OCI-LY3 (cell line): ENCODE measurements at regions not wholly inside any gene's neighbourhood (a gene's known extent, or its start where the extent isn't known, plus 50 kb on each side); places are given as distances from the start of the nearest gene placed in this dataset.

ENCODE experiments used
- CTCF ChIP-seq: fragments of 200-600, 300-600 bp; sonication (generic); IDR thresholded peaks from 2 replicates; pipeline ENCODE4 v1.5.1; 2014; ENCODE audit warnings: antibody characterized with exemption, low read length, low read depth
- EZH2phosphoT487 ChIP-seq: fragments of 200-600 bp; shearing (Covaris generic); IDR thresholded peaks from 2 replicates; pipeline ENCODE4 v1.6.1; 2018; ENCODE audit warnings: antibody characterized with exemption, mixed run types, low read depth

GRCh38 chr15:47294765-47295259, 422.5 kb upstream of the SEMA6D start:
- no peak for TF ChIP-seq CTCF
- TF ChIP-seq EZH2phosphoT487 = no peak
